Body of pancreas (tissue), 4 donors: ENCODE measurements at regions not wholly inside any gene's neighbourhood (a gene's known extent, or its start where the extent isn't known, plus 50 kb on each side); places are given as distances from the start of the nearest gene placed in this dataset.
"Not testable (repeated sequence)": the region's sequence is repeated elsewhere in the genome, so short reads cannot be mapped to it uniquely, and the experiment has no call there.

ENCODE experiments used
- ATAC-seq: fragments of 150-250 bp; one replicate; pipeline ENCODE4 v1.9.1; 2016
- DNase-seq, 4 donors: peaks; one replicate each; pipeline ENCODE4 v3.0.0-alpha.2; 2019
- H3K27ac ChIP-seq, 4 donors: fragments of 200-600 bp; sonication (generic); 1 replicate in 3 of 4; 2 replicates in 1 of 4; pipeline versions ENCODE4 v1.5.1 to v1.6.1; 2016 to 2019; ENCODE audit warnings: mild to moderate bottlenecking in 1 of 4, mixed read lengths in 1 of 4, moderate library complexity in 1 of 4
- H3K27me3 ChIP-seq, 2 donors: fragments of 200-600 bp; sonication (generic); one replicate each; pipeline ENCODE4 v1.6.0; 2016; ENCODE audit warnings: mild to moderate bottlenecking in 1 of 2
- H3K36me3 ChIP-seq, 2 donors: fragments of 200-600 bp; sonication (generic); replicated peaks in 1 of 2; 2 replicates each; pipeline ENCODE4 v1.5.1; 2016; ENCODE audit warnings: low read depth in 2 of 2; ENCODE audit not compliant: insufficient read depth in 1 of 2
- H3K4me1 ChIP-seq: fragments of 200-600 bp; sonication (generic); one replicate; pipeline ENCODE4 v1.6.0; 2016
- H3K4me3 ChIP-seq, 2 donors: fragments of 200-600 bp; sonication (generic); 1 replicate in 1 of 2; 2 replicates in 1 of 2; pipeline ENCODE4 v1.5.1; 2016 to 2019
- H3K9me3 ChIP-seq, 3 donors: fragments of 200-600 bp; sonication (generic); 1 replicate in 2 of 3; 2 replicates in 1 of 3; pipeline ENCODE4 v1.5.1; 2016
- CTCF ChIP-seq, 7 experiments: fragments of 450-650 bp in 4 of 7; fragments of 200-600 bp in 3 of 7; sonication (generic) in 3 of 7; IDR thresholded peaks; one replicate each; pipeline ENCODE4 v1.5.1; 2016 to 2019; ENCODE audit warnings: antibody characterized with exemption in 7 of 7
- POLR2A ChIP-seq, 3 donors: fragments of 450-650 bp; IDR thresholded peaks; one replicate each; pipeline ENCODE4 v1.6.1; 2016; ENCODE audit warnings: antibody characterized with exemption in 3 of 3, mild to moderate bottlenecking in 2 of 3
- WGBS, 2 donors: methylation state at CpG; one replicate each; pipeline ENCODE4 v1.1.5; 2017; 5-methylcytosine and 5-hydroxymethylcytosine counted together
- intact Hi-C: fragments of 100-400 bp; cut with DNase I; formaldehyde crosslinking; loops from one replicate; pipeline ENCODE4 v1.15.1; 2023

GRCh38 chr15:34657469-34658127 is 74.1 kb upstream of the GOLGA8B start:
- no peaks in the 10 kb centered on the region for H3K27me3 ChIP-seq
- WGBS, 2 donors, result 55 to 59% methylated on average over 4 of the region's 4 CpGs
- ATAC-seq (no peak), DNase-seq (no peak)
- peaks cover 2% of the 10 kb centered on the region for H3K4me1 ChIP-seq
- no peak overlapping the region for H3K4me3 ChIP-seq
- H3K9me3 ChIP-seq, result no peaks in the 10 kb centered on the region
- no peak for TF ChIP-seq POLR2A (IDR thresholded peaks at IDR 0.05)
- intact Hi-C loops, result no loop called here
- no peaks in the 10 kb centered on the region for H3K36me3 ChIP-seq
- H3K27ac ChIP-seq, result no peak overlapping the region

GRCh38 chr15:34656005-34656796 is 72.8 kb upstream of the GOLGA8B start:
- TF ChIP-seq POLR2A (IDR thresholded peaks at IDR 0.05) (no peak), CTCF (IDR thresholded peaks at IDR 0.05) (no peak)

GRCh38 chr15:34655326-34655725 is 71.9 kb upstream of the GOLGA8B start:
- Histone ChIP-seq H3K9me3 (no peaks in the 10 kb centered on the region), H3K27ac (no peak overlapping the region), H3K36me3 (no peaks in the 10 kb centered on the region), H3K4me3 (no peak overlapping the region), H3K4me1 (peaks cover 20% of the 10 kb centered on the region), H3K27me3 (no peaks in the 10 kb centered on the region)
- DNase-seq (no peak), ATAC-seq (no peak)
- TF ChIP-seq POLR2A (IDR thresholded peaks at IDR 0.05), result no peak
- no peak for TF ChIP-seq CTCF (IDR thresholded peaks at IDR 0.05)
- WGBS, 2 donors, result 89 to 93% methylated on average over 2 of the region's 2 CpGs
- intact Hi-C loops, result no loop called here

More at GRCh38 chr15:34656005-34656796, 72.8 kb upstream of the GOLGA8B start:
- no peak overlapping the region for H3K27ac ChIP-seq
- peaks cover 13% of the 10 kb centered on the region for H3K4me1 ChIP-seq
- DNase-seq, result no peak
- intact Hi-C loops, result no loop called here
- 67 to 78% methylated on average over 6 of the region's 6 CpGs for WGBS, 2 donors
- H3K27me3 ChIP-seq, result no peaks in the 10 kb centered on the region
- H3K36me3 ChIP-seq, result no peaks in the 10 kb centered on the region
- H3K9me3 ChIP-seq, result no peaks in the 10 kb centered on the region
- H3K4me3 ChIP-seq, result no peak overlapping the region
- no peak for ATAC-seq

- H3K27ac ChIP-seq, result no peak overlapping the region
- H3K4me3 ChIP-seq, result no peak overlapping the region
- TF ChIP-seq POLR2A (IDR thresholded peaks at IDR 0.05), result no peak
- no peaks in the 10 kb centered on the region for H3K27me3 ChIP-seq
- WGBS, 2 donors, result 94 to 98% methylated on average over 6 of the region's 6 CpGs
- H3K36me3 ChIP-seq, result no peaks in the 10 kb centered on the region
- H3K9me3 ChIP-seq, result no peaks in the 10 kb centered on the region
- intact Hi-C loops, result no loop called here
- ATAC-seq, result no peak
- DNase-seq, result no peak
- H3K4me1 ChIP-seq, result peaks cover 24% of the 10 kb centered on the region
Measured at GRCh38 chr15:34654625-34655024, 71.2 kb upstream of the GOLGA8B start.

- Histone ChIP-seq H3K4me1 (peaks cover 24% of the 10 kb centered on the region), H3K4me3 (no peak overlapping the region), H3K27ac (no peak overlapping the region), H3K27me3 (no peaks in the 10 kb centered on the region), H3K9me3 (no peaks in the 10 kb centered on the region), H3K36me3 (no peaks in the 10 kb centered on the region)
- ATAC-seq (no peak), DNase-seq (no peak)
- WGBS, 2 donors, result 55 to 64% methylated on average over 3 of the region's 3 CpGs
- TF ChIP-seq POLR2A (IDR thresholded peaks at IDR 0.05) (no peak), CTCF (IDR thresholded peaks at IDR 0.05) (no peak)
- intact Hi-C loops, result no loop called here
Measured at GRCh38 chr15:34653992-34654391, 70.5 kb upstream of the GOLGA8B start.

GRCh38 chr15:34653326-34653725 is 69.9 kb upstream of the GOLGA8B start:
- ATAC-seq, H3K36me3 ChIP-seq, H3K27me3 ChIP-seq, H3K27ac ChIP-seq, intact Hi-C loops, DNase-seq, H3K4me3 ChIP-seq, H3K9me3 ChIP-seq: not testable (repeated sequence)
- 83 to 90% methylated on average over 2 to 3 of the region's 3 CpGs for WGBS, 2 donors
- peaks cover 24% of the 10 kb centered on the region for H3K4me1 ChIP-seq
